ENCODE measurements at regions not wholly inside any gene's neighbourhood (a gene's known extent, or its start where the extent isn't known, plus 50 kb on each side); places are given as distances from the start of the nearest gene placed in this dataset.

GRCh38 chr17:14460516-14461226 is 159.8 kb downstream of the HS3ST3B1 start:
- TF ChIP-seq, protein P1, sequence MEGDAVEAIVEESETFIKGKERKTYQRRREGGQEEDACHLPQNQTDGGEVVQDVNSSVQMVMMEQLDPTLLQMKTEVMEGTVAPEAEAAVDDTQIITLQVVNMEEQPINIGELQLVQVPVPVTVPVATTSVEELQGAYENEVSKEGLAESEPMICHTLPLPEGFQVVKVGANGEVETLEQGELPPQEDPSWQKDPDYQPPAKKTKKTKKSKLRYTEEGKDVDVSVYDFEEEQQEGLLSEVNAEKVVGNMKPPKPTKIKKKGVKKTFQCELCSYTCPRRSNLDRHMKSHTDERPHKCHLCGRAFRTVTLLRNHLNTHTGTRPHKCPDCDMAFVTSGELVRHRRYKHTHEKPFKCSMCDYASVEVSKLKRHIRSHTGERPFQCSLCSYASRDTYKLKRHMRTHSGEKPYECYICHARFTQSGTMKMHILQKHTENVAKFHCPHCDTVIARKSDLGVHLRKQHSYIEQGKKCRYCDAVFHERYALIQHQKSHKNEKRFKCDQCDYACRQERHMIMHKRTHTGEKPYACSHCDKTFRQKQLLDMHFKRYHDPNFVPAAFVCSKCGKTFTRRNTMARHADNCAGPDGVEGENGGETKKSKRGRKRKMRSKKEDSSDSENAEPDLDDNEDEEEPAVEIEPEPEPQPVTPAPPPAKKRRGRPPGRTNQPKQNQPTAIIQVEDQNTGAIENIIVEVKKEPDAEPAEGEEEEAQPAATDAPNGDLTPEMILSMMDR (IDR thresholded peaks at IDR 0.05; ENCODE audit: poor library complexity) = no peak
- TF ChIP-seq EZH2phosphoT487 (IDR thresholded peaks at IDR 0.05; ENCODE audit: low read depth, severe bottlenecking, unreplicated experiment) = no peak

Data from hepatocyte (in vitro differentiated cells).